Anterior cingulate cortex (tissue), 58 donors: ENCODE measurements at regions not wholly inside any gene's neighbourhood (a gene's known extent, or its start where the extent isn't known, plus 50 kb on each side); places are given as distances from the start of the nearest gene placed in this dataset.

Experiments used
- DNase-seq, 58 donors: peaks; one replicate each; lab custom pipeline; 2025; lab: John Stamatoyannopoulos, UW

GRCh38 chr21:35368326-35368725 is 319.2 kb upstream of the RUNX1 start:
- DNase-seq = no peak

- DNase-seq = no peak
Measured at GRCh38 chr21:35367553-35367952, 318.5 kb upstream of the RUNX1 start.

- no peak for DNase-seq
Measured at GRCh38 chr21:35366394-35367080, 317.4 kb upstream of the RUNX1 start.

GRCh38 chr21:35363458-35363857 is 314.4 kb upstream of the RUNX1 start:
- no peak for DNase-seq

- no peak for DNase-seq
Measured at GRCh38 chr21:35361988-35362387, 312.9 kb upstream of the RUNX1 start.

- no peak for DNase-seq
Measured at GRCh38 chr21:35360870-35361570, 311.9 kb upstream of the RUNX1 start.

- no peak for DNase-seq
Measured at GRCh38 chr21:35359076-35359475, 310.0 kb upstream of the RUNX1 start.

- DNase-seq = no peak
Measured at GRCh38 chr21:35358008-35358407, 308.9 kb upstream of the RUNX1 start.

GRCh38 chr21:35357041-35357780 is 308.1 kb upstream of the RUNX1 start:
- no peak for DNase-seq

- no peak for DNase-seq
Measured at GRCh38 chr21:35354078-35354477, 305.0 kb upstream of the RUNX1 start.

- DNase-seq = no peak
Measured at GRCh38 chr21:35352793-35353192, 303.7 kb upstream of the RUNX1 start.

- DNase-seq = no peak
Measured at GRCh38 chr21:35352066-35352770, 303.1 kb upstream of the RUNX1 start.

- no peak for DNase-seq
Measured at GRCh38 chr21:35351434-35351833, 302.3 kb upstream of the RUNX1 start.

- DNase-seq = no peak
Measured at GRCh38 chr21:35350965-35351364, 301.9 kb upstream of the RUNX1 start.

GRCh38 chr21:35349376-35350080 is 300.4 kb upstream of the RUNX1 start:
- DNase-seq = no peak

- DNase-seq = no peak
Measured at GRCh38 chr21:35348686-35349085, 299.6 kb upstream of the RUNX1 start.

- no peak for DNase-seq
Measured at GRCh38 chr21:35346697-35347096, 297.6 kb upstream of the RUNX1 start.

GRCh38 chr21:35345954-35346353 is 296.9 kb upstream of the RUNX1 start:
- no peak for DNase-seq

GRCh38 chr21:35344582-35344981 is 295.5 kb upstream of the RUNX1 start:
- DNase-seq = no peak
